ENCODE measurements at regions not wholly inside any gene's neighbourhood (a gene's known extent, or its start where the extent isn't known, plus 50 kb on each side); places are given as distances from the start of the nearest gene placed in this dataset.

- TF ChIP-seq, protein P1, sequence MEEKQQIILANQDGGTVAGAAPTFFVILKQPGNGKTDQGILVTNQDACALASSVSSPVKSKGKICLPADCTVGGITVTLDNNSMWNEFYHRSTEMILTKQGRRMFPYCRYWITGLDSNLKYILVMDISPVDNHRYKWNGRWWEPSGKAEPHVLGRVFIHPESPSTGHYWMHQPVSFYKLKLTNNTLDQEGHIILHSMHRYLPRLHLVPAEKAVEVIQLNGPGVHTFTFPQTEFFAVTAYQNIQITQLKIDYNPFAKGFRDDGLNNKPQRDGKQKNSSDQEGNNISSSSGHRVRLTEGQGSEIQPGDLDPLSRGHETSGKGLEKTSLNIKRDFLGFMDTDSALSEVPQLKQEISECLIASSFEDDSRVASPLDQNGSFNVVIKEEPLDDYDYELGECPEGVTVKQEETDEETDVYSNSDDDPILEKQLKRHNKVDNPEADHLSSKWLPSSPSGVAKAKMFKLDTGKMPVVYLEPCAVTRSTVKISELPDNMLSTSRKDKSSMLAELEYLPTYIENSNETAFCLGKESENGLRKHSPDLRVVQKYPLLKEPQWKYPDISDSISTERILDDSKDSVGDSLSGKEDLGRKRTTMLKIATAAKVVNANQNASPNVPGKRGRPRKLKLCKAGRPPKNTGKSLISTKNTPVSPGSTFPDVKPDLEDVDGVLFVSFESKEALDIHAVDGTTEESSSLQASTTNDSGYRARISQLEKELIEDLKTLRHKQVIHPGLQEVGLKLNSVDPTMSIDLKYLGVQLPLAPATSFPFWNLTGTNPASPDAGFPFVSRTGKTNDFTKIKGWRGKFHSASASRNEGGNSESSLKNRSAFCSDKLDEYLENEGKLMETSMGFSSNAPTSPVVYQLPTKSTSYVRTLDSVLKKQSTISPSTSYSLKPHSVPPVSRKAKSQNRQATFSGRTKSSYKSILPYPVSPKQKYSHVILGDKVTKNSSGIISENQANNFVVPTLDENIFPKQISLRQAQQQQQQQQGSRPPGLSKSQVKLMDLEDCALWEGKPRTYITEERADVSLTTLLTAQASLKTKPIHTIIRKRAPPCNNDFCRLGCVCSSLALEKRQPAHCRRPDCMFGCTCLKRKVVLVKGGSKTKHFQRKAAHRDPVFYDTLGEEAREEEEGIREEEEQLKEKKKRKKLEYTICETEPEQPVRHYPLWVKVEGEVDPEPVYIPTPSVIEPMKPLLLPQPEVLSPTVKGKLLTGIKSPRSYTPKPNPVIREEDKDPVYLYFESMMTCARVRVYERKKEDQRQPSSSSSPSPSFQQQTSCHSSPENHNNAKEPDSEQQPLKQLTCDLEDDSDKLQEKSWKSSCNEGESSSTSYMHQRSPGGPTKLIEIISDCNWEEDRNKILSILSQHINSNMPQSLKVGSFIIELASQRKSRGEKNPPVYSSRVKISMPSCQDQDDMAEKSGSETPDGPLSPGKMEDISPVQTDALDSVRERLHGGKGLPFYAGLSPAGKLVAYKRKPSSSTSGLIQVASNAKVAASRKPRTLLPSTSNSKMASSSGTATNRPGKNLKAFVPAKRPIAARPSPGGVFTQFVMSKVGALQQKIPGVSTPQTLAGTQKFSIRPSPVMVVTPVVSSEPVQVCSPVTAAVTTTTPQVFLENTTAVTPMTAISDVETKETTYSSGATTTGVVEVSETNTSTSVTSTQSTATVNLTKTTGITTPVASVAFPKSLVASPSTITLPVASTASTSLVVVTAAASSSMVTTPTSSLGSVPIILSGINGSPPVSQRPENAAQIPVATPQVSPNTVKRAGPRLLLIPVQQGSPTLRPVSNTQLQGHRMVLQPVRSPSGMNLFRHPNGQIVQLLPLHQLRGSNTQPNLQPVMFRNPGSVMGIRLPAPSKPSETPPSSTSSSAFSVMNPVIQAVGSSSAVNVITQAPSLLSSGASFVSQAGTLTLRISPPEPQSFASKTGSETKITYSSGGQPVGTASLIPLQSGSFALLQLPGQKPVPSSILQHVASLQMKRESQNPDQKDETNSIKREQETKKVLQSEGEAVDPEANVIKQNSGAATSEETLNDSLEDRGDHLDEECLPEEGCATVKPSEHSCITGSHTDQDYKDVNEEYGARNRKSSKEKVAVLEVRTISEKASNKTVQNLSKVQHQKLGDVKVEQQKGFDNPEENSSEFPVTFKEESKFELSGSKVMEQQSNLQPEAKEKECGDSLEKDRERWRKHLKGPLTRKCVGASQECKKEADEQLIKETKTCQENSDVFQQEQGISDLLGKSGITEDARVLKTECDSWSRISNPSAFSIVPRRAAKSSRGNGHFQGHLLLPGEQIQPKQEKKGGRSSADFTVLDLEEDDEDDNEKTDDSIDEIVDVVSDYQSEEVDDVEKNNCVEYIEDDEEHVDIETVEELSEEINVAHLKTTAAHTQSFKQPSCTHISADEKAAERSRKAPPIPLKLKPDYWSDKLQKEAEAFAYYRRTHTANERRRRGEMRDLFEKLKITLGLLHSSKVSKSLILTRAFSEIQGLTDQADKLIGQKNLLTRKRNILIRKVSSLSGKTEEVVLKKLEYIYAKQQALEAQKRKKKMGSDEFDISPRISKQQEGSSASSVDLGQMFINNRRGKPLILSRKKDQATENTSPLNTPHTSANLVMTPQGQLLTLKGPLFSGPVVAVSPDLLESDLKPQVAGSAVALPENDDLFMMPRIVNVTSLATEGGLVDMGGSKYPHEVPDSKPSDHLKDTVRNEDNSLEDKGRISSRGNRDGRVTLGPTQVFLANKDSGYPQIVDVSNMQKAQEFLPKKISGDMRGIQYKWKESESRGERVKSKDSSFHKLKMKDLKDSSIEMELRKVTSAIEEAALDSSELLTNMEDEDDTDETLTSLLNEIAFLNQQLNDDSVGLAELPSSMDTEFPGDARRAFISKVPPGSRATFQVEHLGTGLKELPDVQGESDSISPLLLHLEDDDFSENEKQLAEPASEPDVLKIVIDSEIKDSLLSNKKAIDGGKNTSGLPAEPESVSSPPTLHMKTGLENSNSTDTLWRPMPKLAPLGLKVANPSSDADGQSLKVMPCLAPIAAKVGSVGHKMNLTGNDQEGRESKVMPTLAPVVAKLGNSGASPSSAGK (IDR thresholded peaks at IDR 0.05): no peak
- TF ChIP-seq POLR2AphosphoS2 (IDR thresholded peaks at IDR 0.05; ENCODE audit: low read length) (no peak), NFIX (CRISPR knock-in tag; IDR thresholded peaks at IDR 0.05; ENCODE audit: low read depth) (no peak), XRCC4 (IDR thresholded peaks at IDR 0.05; ENCODE audit: extremely low read depth, insufficient read depth, insufficient read length) (no peak), ILF3 (IDR thresholded peaks at IDR 0.05; ENCODE audit: borderline replicate concordance) (no peak), ETV5 (CRISPR knock-in tag; IDR thresholded peaks at IDR 0.05; ENCODE audit: low read depth) (no peak), PML (IDR thresholded peaks at IDR 0.05; ENCODE audit: low read length) (no peak), MXI1 (IDR thresholded peaks at IDR 0.05; ENCODE audit: low read depth, low read length) (no peak)
- TF ChIP-seq, protein P2, sequence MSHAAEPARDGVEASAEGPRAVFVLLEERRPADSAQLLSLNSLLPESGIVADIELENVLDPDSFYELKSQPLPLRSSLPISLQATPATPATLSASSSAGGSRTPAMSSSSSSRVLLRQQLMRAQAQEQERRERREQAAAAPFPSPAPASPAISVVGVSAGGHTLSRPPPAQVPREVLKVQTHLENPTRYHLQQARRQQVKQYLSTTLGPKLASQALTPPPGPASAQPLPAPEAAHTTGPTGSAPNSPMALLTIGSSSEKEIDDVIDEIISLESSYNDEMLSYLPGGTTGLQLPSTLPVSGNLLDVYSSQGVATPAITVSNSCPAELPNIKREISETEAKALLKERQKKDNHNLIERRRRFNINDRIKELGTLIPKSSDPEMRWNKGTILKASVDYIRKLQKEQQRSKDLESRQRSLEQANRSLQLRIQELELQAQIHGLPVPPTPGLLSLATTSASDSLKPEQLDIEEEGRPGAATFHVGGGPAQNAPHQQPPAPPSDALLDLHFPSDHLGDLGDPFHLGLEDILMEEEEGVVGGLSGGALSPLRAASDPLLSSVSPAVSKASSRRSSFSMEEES (CRISPR knock-in tag; IDR thresholded peaks at IDR 0.05): no peak
These were observed 501.3 kb upstream of the B3GAT1 start (continued) for GRCh38 chr11:134913391-134913790.
